Upper lobe of left lung (tissue), 6 donors: ENCODE measurements at regions not wholly inside any gene's neighbourhood (a gene's known extent, or its start where the extent isn't known, plus 50 kb on each side); places are given as distances from the start of the nearest gene placed in this dataset.

Experiments
- ATAC-seq, 2 donors: fragments of 200-7000 bp; cut with Tn5 transposase; one replicate each; pipeline ENCODE4 v1.9.1; 2022; ENCODE audit warnings: mild to moderate bottlenecking in 2 of 2, moderate library complexity in 2 of 2; ENCODE audit not compliant: low FRiP score in 2 of 2
- DNase-seq, 2 donors: peaks; one replicate each; pipeline ENCODE4 v3.0.0-alpha.2; 2019 to 2020
- H3K27ac ChIP-seq, 4 donors: fragments of 200-600 bp; sonication (generic); one replicate each; pipeline ENCODE4 v1.5.1; 2016 to 2019
- H3K27me3 ChIP-seq, 4 donors: fragments of 200-600 bp; sonication (generic); one replicate each; pipeline ENCODE4 v1.5.1; 2017 to 2019
- H3K36me3 ChIP-seq, 4 donors: fragments of 200-600 bp; sonication (generic); one replicate each; pipeline ENCODE4 v1.5.1; 2016 to 2019
- H3K4me1 ChIP-seq, 4 donors: fragments of 200-600 bp; sonication (generic); one replicate each; pipeline ENCODE4 v1.5.1; 2018 to 2019
- H3K4me3 ChIP-seq, 4 donors: fragments of 200-600 bp; sonication (generic); one replicate each; pipeline ENCODE4 v1.5.1; 2017 to 2019; ENCODE audit warnings: mild to moderate bottlenecking in 2 of 4, moderate library complexity in 1 of 4
- H3K9me3 ChIP-seq, 4 donors: fragments of 200-600 bp; sonication (generic); one replicate each; pipeline ENCODE4 v1.5.1; 2018 to 2019
- EP300 ChIP-seq, 4 donors: sonication (generic); formaldehyde crosslinking; IDR thresholded peaks; one replicate each; pipeline ENCODE4 v1.5.1; 2017; ENCODE audit warnings: antibody characterized with exemption in 4 of 4, control low read depth in 2 of 4
- POLR2A ChIP-seq, 4 donors: fragments of 450-650 bp; IDR thresholded peaks; one replicate each; pipeline ENCODE4 v1.5.1; 2016 to 2017; ENCODE audit warnings: antibody characterized with exemption in 4 of 4, mild to moderate bottlenecking in 2 of 4
- POLR2AphosphoS5 ChIP-seq, 2 donors: sonication (generic); formaldehyde crosslinking; IDR thresholded peaks; one replicate each; pipeline ENCODE4 v1.5.1; 2017; ENCODE audit warnings: antibody characterized with exemption in 2 of 2
- WGBS, 2 donors: methylation state at CpG; one replicate each; pipeline ENCODE4 v1.1.5; 2017 to 2018; 5-methylcytosine and 5-hydroxymethylcytosine counted together
- TF ChIP-seq, protein P1 (sequence below), 6 experiments: fragments of 450-650 bp in 4 of 6; fragments of 200-600 bp in 2 of 6; sonication (generic) in 2 of 6; IDR thresholded peaks; one replicate each; pipeline ENCODE4 v1.5.1; 2016 to 2019; ENCODE audit warnings: antibody characterized with exemption in 6 of 6
- donor health status: DM: no; HTN: no; CAD: no; lungs with moderate emphysema.
- donor health status: DM: no; HTN: yes; CAD: no; lungs with severe emphysema.

DNA sequence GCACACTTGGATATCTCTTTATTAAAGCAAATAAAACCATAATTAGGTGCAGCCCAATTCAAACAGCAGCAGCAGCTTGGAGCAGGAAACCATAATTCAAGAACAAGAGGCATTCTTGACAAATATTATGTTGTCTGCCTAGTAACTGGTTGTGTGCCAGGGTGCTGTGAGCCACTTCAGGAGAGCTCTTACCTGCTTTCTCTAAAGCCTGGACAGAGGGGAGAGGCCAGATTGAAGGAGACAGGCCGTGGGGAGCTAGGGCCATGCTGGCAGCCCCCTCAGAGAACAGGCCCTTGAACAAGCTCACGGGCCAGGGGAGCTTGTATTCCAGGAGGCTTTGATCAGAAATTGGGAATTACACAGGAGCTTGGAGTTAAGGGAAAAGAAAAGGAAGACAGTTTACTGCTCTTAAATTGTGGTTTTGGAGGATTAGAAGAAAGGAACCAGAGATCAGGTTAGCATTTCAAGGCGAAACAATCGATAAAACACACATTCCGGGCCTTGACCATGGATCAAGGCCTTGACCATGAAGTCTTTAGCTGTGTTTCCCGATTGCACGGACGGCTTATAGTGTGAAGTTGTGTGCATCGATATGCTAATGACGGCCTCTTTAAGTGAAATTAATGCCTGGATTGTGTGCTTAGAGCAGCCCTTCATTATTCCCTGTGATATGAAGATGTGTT, 69.8 kb upstream of the NKX2-2 start:
- Histone ChIP-seq H3K4me1 (no peaks in the 10 kb centered on the region), H3K27me3 (no peaks in the 10 kb centered on the region), H3K4me3 (no peak overlapping the region), H3K9me3 (no peaks in the 10 kb centered on the region), H3K36me3 (no peaks in the 10 kb centered on the region), H3K27ac (no peak overlapping the region)
- 83 to 89% methylated on average over 10 of the region's 10 CpGs for WGBS, 2 donors
- no peak for ATAC-seq
- TF ChIP-seq EP300 (IDR thresholded peaks at IDR 0.05) = no peak
- no peak for TF ChIP-seq POLR2A (IDR thresholded peaks at IDR 0.05)
- no peak for TF ChIP-seq POLR2AphosphoS5 (IDR thresholded peaks at IDR 0.05)
- TF ChIP-seq, protein P1, sequence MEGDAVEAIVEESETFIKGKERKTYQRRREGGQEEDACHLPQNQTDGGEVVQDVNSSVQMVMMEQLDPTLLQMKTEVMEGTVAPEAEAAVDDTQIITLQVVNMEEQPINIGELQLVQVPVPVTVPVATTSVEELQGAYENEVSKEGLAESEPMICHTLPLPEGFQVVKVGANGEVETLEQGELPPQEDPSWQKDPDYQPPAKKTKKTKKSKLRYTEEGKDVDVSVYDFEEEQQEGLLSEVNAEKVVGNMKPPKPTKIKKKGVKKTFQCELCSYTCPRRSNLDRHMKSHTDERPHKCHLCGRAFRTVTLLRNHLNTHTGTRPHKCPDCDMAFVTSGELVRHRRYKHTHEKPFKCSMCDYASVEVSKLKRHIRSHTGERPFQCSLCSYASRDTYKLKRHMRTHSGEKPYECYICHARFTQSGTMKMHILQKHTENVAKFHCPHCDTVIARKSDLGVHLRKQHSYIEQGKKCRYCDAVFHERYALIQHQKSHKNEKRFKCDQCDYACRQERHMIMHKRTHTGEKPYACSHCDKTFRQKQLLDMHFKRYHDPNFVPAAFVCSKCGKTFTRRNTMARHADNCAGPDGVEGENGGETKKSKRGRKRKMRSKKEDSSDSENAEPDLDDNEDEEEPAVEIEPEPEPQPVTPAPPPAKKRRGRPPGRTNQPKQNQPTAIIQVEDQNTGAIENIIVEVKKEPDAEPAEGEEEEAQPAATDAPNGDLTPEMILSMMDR (IDR thresholded peaks at IDR 0.05) = no peak
- no peak for DNase-seq

DNA sequence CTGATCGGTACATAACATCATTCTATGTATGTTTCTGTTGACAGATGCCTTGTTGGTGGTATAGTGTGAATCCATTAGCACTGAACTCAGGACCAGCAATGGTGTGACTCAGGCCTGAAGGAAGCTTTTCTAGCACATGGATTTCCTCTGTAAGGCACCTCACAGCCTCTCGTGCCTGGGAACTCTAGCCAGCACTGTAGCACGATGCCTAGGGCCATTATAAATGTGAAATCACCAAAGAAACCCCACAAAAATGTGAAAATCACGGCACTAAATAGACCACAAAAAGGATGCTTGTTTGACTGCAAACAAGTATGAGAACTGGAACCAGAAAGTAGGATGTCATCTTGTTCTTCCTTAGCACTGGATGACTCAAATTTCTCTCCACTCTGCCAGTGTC, 63.7 kb upstream of the NKX2-2 start:
- no peak for DNase-seq
- WGBS, 2 donors = 73 to 75% methylated on average over 4 of the region's 4 CpGs
- Histone ChIP-seq H3K4me3 (no peak overlapping the region), H3K9me3 (no peaks in the 10 kb centered on the region), H3K36me3 (no peaks in the 10 kb centered on the region), H3K27me3 (no peaks in the 10 kb centered on the region), H3K4me1 (no peaks in the 10 kb centered on the region), H3K27ac (no peak overlapping the region)
- TF ChIP-seq POLR2AphosphoS5 (IDR thresholded peaks at IDR 0.05) (no peak), POLR2A (IDR thresholded peaks at IDR 0.05) (no peak), EP300 (IDR thresholded peaks at IDR 0.05) (no peak)
- TF ChIP-seq, protein P1 (IDR thresholded peaks at IDR 0.05) = no peak
- no peak for ATAC-seq

- TF ChIP-seq POLR2AphosphoS5 (IDR thresholded peaks at IDR 0.05) (no peak), POLR2A (IDR thresholded peaks at IDR 0.05) (no peak), EP300 (IDR thresholded peaks at IDR 0.05) (no peak)
- TF ChIP-seq, protein P1 (IDR thresholded peaks at IDR 0.05) = no peak
- no peaks in the 10 kb centered on the region for H3K9me3 ChIP-seq
- ATAC-seq (no peak), DNase-seq (no peak)
- no peak overlapping the region for H3K4me3 ChIP-seq
- no peaks in the 10 kb centered on the region for H3K27me3 ChIP-seq
- no peaks in the 10 kb centered on the region for H3K4me1 ChIP-seq
- H3K27ac ChIP-seq = no peak overlapping the region
- no peaks in the 10 kb centered on the region for H3K36me3 ChIP-seq
- 55 to 56% methylated on average over 5 of the region's 5 CpGs for WGBS, 2 donors
Measured at GRCh38 chr20:21575981-21576740, 62.3 kb upstream of the NKX2-2 start.

GRCh38 chr20:21575167-21575566, 61.3 kb upstream of the NKX2-2 start:
- ATAC-seq (no peak), DNase-seq (no peak)
- H3K9me3 ChIP-seq = no peaks in the 10 kb centered on the region
- H3K27me3 ChIP-seq = no peaks in the 10 kb centered on the region
- H3K36me3 ChIP-seq = no peaks in the 10 kb centered on the region
- no peak overlapping the region for H3K4me3 ChIP-seq
- H3K4me1 ChIP-seq = no peaks in the 10 kb centered on the region
- no peak for TF ChIP-seq EP300 (IDR thresholded peaks at IDR 0.05)
- TF ChIP-seq, protein P1 (IDR thresholded peaks at IDR 0.05) = no peak
- TF ChIP-seq POLR2AphosphoS5 (IDR thresholded peaks at IDR 0.05) = no peak
- no peak for TF ChIP-seq POLR2A (IDR thresholded peaks at IDR 0.05)
- WGBS, 2 donors = 73% methylated on average over 3 of the region's 3 CpGs
- H3K27ac ChIP-seq = no peak overlapping the region
